ENCODE measurements at regions not wholly inside any gene's neighbourhood (a gene's known extent, or its start where the extent isn't known, plus 50 kb on each side); places are given as distances from the start of the nearest gene placed in this dataset.
A peak's percentile ranks its signal among the peaks of the same experiment; 100 is the strongest.
"Not testable (repeated sequence)": the region's sequence is repeated elsewhere in the genome, so short reads cannot be mapped to it uniquely, and the experiment has no call there.

DNA sequence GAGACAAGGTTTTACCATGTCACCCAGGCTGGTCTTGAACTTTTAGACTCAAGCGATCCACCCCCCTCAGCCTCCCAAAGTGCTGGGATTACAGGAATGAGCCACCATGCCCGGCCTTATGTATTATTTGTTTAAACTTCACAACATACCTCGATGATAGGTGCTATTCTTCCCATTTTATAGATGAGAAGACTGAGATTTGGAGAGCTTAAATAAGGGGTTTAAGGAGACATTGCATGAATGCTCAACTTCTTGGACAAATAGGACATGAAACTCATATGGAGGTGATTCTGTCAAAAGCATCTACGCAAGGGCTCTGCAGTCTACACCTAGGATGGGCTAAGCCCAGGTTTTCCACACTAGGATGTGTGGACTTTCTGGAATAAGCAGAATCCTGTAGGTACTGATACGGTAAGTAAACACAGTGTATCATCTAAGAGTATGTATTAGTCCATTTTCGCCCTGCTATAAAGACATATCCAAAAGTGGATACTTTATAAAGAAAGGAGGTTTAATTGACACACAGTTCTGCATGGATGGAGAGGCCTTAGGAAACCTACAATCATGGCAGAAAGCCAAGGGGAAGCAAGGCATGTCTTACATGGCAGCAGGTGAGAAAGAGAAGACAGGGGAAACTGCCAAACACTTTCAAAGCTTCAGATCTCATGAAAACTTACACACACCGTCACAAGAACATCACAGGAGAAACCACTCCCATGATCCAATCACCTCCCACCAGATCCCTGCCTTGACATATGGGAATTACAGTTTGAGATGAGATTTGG is 62.8 kb upstream of the CAPRIN1 start:
- DNase-seq (ENCODE audit: low read depth in 1 of 2, low spot score in 1 of 2), result no peak
- H3K27me3 ChIP-seq (ENCODE audit: insufficient read depth, poor library complexity, severe bottlenecking), result no peaks in the 10 kb centered on the region
- H3K27ac ChIP-seq (replicated peaks), result no peak overlapping the region
- no peak overlapping the region for H3K4me3 ChIP-seq (replicated peaks; ENCODE audit: insufficient read depth, low read length)
- TF ChIP-seq, protein P1, sequence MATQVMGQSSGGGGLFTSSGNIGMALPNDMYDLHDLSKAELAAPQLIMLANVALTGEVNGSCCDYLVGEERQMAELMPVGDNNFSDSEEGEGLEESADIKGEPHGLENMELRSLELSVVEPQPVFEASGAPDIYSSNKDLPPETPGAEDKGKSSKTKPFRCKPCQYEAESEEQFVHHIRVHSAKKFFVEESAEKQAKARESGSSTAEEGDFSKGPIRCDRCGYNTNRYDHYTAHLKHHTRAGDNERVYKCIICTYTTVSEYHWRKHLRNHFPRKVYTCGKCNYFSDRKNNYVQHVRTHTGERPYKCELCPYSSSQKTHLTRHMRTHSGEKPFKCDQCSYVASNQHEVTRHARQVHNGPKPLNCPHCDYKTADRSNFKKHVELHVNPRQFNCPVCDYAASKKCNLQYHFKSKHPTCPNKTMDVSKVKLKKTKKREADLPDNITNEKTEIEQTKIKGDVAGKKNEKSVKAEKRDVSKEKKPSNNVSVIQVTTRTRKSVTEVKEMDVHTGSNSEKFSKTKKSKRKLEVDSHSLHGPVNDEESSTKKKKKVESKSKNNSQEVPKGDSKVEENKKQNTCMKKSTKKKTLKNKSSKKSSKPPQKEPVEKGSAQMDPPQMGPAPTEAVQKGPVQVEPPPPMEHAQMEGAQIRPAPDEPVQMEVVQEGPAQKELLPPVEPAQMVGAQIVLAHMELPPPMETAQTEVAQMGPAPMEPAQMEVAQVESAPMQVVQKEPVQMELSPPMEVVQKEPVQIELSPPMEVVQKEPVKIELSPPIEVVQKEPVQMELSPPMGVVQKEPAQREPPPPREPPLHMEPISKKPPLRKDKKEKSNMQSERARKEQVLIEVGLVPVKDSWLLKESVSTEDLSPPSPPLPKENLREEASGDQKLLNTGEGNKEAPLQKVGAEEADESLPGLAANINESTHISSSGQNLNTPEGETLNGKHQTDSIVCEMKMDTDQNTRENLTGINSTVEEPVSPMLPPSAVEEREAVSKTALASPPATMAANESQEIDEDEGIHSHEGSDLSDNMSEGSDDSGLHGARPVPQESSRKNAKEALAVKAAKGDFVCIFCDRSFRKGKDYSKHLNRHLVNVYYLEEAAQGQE (IDR thresholded peaks at IDR 0.05; ENCODE audit: insufficient replicate concordance, low read depth), result no peak
- TF ChIP-seq GABPA (IDR thresholded peaks at IDR 0.05; ENCODE audit: low read depth), result no peak

DNA sequence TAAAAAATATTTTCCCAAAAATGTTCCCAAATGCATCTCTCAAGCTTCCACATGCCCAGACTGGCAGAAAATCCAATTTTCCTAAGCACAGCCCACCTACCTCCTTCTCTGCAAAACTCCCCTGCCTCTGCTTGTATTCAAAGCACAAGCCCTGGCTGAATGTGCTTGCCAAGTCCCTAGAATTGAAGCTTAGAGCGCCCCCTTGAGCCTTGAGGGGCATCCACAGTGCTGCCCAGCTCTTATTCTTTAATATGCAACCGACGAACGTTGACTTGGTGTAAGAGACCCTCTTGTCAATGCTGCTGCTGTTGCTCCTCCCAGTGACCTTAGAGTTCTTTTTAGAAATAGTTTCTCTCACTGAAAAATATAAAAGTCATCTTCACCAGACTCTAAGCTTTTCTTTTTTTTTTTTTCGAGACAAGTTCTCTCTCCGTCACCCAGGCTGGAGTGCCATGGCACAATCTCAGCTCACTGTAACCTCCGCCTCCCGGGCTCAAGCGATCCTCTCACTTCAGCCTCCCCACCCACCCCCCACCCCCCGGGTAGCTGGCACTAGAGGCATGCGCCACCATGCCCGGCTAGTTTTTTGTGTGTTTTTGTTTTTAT is 63.5 kb upstream of the CAPRIN1 start:
- DNase-seq (ENCODE audit: low read depth in 1 of 2, low spot score in 1 of 2), result peak; percentile 71 to 88
- Histone ChIP-seq H3K4me3 (replicated peaks; ENCODE audit: insufficient read depth, low read length) (no peak overlapping the region), H3K27me3 (ENCODE audit: insufficient read depth, poor library complexity, severe bottlenecking) (no peaks in the 10 kb centered on the region), H3K27ac (replicated peaks) (no peak overlapping the region)
- TF ChIP-seq, protein P2, sequence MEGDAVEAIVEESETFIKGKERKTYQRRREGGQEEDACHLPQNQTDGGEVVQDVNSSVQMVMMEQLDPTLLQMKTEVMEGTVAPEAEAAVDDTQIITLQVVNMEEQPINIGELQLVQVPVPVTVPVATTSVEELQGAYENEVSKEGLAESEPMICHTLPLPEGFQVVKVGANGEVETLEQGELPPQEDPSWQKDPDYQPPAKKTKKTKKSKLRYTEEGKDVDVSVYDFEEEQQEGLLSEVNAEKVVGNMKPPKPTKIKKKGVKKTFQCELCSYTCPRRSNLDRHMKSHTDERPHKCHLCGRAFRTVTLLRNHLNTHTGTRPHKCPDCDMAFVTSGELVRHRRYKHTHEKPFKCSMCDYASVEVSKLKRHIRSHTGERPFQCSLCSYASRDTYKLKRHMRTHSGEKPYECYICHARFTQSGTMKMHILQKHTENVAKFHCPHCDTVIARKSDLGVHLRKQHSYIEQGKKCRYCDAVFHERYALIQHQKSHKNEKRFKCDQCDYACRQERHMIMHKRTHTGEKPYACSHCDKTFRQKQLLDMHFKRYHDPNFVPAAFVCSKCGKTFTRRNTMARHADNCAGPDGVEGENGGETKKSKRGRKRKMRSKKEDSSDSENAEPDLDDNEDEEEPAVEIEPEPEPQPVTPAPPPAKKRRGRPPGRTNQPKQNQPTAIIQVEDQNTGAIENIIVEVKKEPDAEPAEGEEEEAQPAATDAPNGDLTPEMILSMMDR (IDR thresholded peaks at IDR 0.05; ENCODE audit: insufficient read depth, low read length), result peak; percentile 80
- no peak for TF ChIP-seq GABPA (IDR thresholded peaks at IDR 0.05; ENCODE audit: low read depth)

DNA sequence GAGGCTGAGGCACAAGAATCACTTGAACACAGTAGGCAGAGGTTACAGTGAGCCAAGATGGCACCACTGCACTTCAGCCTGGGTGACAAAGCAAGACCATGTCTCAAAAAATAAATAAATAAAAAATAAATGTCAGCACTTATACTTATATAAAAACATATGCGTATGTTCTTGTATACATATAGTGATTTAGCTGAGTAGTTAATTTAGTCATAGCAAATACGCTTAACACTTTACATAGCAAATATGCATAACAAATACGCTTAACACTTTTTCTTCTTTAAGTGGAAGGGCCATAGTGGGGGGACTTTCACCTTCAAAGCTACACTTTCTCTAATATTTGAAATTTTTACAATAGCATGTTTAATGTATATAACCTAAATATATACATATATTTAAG is 64.0 kb upstream of the CAPRIN1 start:
- H3K27ac ChIP-seq (replicated peaks), result no peak overlapping the region
- no peak for DNase-seq (ENCODE audit: low read depth in 1 of 2, low spot score in 1 of 2)
- no peaks in the 10 kb centered on the region for H3K27me3 ChIP-seq (ENCODE audit: insufficient read depth, poor library complexity, severe bottlenecking)
- TF ChIP-seq, protein P2 (IDR thresholded peaks at IDR 0.05; ENCODE audit: insufficient read depth, low read length), result no peak
- TF ChIP-seq SPI1 (IDR thresholded peaks at IDR 0.05; ENCODE audit: borderline replicate concordance, low read depth) (no peak), POLR2AphosphoS5 (IDR thresholded peaks at IDR 0.05; ENCODE audit: low read depth) (no peak)
- TF ChIP-seq, protein P1 (IDR thresholded peaks at IDR 0.05; ENCODE audit: insufficient replicate concordance, low read depth), result no peak
- no peak overlapping the region for H3K4me3 ChIP-seq (replicated peaks; ENCODE audit: insufficient read depth, low read length)

DNA sequence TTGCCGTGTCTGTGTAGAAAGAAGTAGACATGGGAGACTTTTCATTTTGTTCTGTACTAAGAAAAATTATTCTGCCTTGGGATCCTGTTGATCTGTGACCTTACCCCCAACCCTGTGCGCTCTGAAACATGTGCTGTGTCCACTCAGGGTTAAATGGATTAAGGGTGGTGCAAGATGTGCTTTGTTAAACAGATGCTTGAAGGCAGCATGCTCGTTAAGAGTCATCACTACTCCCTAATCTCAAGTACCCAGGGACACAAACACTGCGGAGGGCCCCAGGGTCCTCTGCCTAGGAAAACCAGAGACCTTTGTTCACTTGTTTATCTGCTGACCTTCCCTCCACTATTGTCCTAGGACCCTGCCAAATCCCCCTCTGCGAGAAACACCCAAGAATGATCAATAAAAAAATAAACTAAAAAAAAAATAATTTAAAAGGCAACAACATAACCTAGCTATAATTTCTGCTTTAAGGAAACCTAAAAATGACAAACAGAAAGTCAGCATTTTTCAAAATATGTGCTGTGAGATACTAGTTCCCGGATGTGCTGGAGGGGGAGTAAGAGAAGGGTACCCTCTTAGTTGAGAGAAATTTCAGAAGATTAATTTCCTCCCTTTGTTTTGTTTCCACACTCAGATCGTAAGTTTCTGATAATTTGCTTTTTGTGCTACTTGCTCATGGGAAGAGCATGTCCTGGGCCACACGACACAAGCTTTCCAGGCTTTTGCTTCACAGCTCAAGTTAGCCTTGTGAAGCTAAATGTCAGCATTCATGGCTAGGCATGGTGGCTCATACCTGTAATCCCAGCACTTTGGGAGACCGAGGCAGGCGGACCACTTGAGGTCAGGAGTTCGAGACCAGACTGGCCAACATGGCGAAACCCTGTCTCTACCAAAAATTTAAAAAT is 64.7 kb upstream of the CAPRIN1 start:
- not testable (repeated sequence) for DNase-seq (ENCODE audit: low read depth in 1 of 2, low spot score in 1 of 2); H3K27ac ChIP-seq (replicated peaks); H3K4me3 ChIP-seq (replicated peaks; ENCODE audit: insufficient read depth, low read length); H3K27me3 ChIP-seq (ENCODE audit: insufficient read depth, poor library complexity, severe bottlenecking)

Measured in HL-60 (cell line).